CD4-positive, alpha-beta T cell treated with Interleukin-2 at 100 ng/mL for 4 hours (primary cell): ENCODE measurements at regions not wholly inside any gene's neighbourhood (a gene's known extent, or its start where the extent isn't known, plus 50 kb on each side); places are given as distances from the start of the nearest gene placed in this dataset.
"Not testable (repeated sequence)": the region's sequence is repeated elsewhere in the genome, so short reads cannot be mapped to it uniquely, and the experiment has no call there.

Experiments
- DNase-seq: peaks from one replicate; pipeline ENCODE4 v3.0.0-alpha.2; 2020; ENCODE audit warnings: low spot score

DNA sequence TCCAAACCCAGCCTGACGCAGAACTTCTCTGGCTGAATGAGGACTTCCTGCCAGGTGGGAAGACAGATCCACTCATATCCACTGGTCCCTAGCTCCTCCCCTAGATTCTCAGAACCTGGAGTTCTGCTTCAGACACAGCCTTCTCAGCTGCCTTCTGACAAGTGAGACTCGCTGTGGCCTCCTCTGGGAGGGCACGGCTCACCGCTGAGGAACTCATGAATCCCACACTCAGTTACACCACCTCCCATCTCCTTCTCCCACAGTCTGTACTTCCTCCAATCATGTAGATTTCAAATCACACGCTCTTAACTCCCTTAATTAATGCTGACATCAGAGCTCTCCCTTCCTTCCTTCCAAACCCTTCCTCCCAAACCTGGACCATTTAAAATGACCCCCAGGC lies 86.4 kb upstream of the TMEM45B start:
- no peak for DNase-seq

DNA sequence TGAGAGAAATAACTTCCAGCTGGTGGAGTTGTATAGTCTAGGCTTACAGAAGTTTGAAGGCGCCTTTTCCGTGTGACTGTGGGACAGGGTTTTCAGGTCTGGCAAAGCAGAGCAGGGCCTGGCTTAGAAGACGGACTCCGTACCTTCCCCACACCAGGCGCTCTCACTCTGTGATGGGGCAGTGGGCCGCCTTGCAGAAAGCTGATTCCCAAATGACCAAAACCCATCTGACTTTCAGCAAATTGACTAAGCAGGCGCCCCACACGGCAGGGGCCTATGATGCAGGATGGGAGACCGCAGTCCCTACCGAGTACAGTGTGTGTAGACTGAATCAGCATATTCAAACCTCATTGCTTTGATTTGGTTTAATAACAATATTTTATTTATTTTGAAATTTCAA lies 85.8 kb upstream of the TMEM45B start:
- no peak for DNase-seq

DNA sequence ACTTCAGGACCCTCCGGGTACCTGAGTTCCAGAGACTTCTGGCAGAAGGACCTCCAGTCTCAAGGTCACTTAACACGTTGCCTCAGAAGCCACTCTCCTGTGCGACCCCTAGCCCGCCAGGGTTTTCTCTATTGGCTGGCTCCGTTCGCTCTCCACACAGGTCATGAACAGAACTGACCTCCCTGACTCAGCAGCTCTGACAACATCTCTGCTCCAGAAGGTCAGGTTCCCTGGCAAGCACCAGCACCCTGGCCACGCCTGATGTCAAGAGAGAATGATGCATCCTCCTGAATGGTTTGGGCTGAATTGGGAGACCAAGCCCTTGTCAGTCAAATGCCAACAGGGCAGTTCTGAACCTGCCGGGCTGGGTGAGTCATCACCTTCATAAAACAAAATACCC lies 84.3 kb upstream of the TMEM45B start:
- no peak for DNase-seq

DNA sequence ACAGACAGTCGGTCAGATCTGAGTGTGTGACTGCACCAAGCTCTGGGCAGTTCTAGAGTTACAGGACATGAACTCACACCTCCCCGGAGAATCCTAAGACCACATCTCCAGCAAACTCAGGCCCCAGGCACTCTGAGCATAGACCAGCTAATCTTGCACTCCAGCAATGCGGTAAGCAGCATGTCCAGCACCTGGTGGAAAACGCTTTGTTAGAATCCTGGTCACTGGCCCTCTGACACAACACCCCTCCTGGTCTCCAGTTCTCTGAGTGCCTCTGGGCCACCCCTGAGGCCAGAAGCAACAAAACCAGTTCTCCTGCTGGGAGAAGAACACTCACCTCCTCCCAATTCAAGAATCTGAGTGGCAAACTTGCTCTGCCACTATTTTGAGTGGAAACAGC lies 82.7 kb upstream of the TMEM45B start:
- DNase-seq: no peak

DNA sequence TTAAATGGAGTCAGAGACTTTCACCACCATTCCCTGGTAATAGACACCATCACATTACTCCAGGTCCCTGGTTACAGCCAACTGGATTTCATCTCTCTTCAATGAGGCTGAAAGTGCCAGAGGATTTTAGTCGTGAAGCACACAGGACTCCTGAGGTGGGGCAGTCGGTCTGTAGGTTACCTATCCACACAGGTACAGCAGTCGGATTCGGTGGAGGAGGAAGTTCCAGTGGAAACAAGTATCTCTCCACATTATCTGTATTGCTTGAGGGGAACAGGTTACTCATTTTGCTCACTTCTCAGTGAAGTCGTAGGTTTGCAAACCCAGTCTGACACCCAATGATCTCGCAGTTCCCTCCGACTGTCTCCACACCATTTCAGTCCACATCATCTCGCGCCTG lies 82.3 kb upstream of the TMEM45B start:
- no peak for DNase-seq

DNA sequence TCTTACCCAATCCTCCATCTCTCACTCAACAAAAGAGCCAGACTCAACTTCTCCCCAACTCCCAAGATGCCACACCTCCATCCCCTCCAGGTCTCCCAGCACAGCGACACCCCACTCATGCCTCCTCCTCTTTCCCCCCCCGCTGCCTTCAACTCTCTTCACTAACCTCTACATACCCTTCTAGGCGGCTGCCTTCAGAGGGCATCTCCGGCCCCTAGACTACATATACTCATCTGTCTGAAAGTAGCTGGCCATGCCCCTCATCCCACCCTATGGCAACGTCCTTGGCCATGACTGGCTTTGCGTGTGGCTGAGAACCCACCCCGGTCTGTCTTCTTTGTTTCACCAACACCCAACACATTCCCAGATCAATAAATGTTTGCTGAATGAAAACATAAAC lies 81.7 kb upstream of the TMEM45B start:
- DNase-seq: no peak

DNA sequence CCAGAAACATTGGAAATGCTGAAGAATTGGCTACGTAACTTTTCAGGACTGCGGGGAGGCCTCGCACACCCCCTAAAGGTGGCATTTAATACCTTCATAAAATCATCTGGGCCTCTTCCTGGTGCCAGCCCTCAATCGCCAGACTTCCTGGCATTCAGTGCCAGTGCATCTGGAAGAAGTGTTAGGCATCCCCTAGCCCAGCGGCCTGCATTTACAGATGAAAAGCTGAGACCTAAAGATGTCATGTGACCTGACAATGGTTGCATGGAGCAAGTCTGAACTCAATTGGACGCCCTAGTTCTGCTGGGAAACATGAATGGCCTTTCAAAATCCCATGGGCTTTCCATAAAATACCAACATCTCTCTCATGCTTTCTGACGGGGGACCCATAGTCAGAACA lies 81.0 kb upstream of the TMEM45B start:
- no peak for DNase-seq

DNA sequence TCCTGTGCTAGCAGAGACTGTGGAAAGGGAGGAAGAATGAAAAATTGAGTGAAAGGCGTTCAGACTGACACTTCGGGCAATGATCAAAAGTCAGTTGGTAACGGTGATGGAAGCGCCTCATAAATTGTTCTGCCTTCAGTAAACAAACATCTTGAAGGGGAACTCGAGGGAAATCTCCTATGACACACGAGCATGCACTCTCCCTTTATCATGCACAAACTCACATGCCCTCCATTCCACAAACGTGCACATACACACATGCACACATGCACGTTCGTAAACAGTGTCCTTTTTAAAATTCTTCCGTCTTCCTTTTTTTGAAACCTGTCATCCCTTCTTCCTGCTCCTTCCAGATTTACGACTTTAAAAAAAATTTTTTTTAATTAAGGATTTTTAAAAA lies 77.8 kb upstream of the TMEM45B start:
- DNase-seq: no peak

DNA sequence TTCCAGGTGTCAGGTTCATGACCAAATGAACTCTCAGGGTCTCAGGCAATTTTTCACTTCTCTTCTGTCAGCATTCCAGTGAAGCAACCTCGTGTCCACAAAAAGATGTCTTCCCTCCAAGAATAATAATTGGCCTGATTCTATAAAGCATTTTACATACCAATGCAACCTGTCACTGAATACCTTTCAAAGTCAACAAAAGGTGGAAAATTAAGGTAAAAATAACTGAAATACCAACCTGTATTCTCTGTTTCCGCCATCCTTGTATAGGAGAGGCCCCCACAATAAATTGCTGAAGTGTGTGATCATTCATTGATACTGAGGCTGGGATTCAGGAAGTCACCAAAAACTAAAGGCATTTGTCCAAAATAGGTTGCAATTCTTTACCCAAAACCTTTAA lies 77.4 kb upstream of the TMEM45B start:
- DNase-seq: no peak

DNA sequence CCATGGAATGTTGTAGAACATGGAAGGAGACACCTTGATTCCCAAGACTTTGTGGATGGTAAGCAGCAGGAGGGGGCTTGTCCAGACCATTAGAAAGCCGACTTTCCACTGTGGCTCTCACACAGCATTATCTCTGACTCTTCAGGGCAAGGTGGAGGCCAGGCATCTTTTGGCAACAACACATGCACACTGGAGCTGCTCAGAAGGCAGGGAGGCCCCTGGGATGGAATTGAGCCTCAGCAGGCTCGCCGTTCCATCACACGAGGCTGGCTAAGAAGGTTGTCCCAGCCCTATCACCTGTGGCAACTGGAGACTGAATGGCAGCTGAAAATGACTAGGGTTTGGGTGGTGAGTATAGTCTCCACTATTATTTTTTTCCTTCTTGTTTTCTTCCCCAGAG lies 76.3 kb upstream of the TMEM45B start:
- DNase-seq: no peak

DNA sequence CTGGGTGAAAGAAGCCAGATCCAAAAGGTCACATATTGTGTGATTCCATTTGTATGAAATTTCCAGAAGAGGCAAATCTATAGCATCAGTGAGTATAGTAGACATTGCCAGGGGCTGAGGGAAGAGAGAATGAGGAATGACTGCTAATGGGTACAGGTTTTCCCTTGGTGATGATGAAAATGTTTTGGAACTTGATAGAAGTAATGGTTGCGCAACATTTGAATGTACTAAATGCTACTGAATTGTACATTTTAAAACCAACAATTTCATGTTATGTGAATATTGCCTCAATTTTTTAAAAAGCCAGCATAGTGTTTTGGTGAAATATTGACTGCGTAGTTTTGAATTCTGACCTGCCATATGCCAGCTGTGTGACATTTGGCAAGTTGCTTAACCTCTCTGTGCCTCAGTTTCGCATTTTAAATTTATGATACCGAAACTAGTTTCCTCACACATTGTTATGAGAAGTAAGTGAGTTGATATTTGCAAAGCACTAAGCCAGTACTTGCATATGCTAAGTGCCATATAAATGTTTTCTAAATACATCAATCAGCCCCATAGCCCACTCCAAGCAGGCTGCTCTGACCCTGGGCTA lies 75.4 kb upstream of the TMEM45B start:
- DNase-seq: no peak

DNA sequence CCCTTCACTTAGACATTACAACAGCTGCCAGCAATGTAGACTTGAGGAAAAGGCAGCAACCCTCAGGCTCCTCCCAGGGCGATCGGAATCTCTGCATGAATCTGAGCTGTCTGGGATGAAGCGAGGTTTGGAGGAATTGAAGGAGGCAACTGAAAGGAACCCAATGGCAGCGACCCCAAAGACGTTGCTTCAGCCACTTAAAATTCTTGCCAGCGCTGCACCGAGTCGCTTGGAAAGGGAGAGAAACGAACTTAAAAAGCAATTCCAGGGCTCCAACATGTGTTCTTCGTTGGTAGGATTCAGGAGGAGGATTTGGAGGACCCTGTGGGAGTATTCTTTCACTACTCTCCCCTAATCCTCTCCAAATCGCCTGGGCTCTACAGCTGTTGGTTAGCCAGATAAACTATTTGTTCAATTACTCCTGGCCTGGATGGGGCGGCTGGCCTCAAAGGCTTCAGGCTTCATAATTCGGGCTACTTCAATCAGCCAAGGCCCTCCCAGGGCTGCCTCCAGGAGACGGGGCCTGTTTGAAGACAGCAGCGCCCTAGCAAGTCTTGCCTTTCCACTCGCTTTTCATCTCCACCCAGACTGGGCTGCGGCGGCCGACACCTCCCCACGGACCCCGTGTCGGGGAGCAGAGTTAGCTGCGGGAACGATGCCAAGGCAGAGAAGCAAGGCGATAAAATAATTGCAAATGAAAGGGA lies 72.4 kb upstream of the TMEM45B start:
- no peak for DNase-seq

DNA sequence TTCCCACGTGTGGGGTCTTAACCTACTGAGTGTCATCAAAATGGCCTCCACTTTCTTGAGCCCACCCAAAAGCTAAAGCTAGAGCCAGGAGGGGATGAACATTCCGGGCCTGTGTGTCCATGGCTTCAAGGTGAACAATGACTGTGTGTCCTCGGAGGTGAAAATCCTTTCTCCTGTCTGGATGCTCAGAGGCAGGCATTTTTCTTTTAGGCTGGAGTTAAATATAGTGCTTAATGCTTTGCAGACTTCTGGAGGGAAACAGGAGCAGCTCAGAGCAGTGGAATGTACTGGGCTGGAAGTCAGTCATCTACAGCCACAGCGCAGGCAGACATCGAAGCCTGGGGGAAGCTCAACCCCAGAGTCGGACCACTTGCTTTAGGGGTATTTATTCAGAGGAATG lies 68.6 kb upstream of the TMEM45B start:
- no peak for DNase-seq

DNA sequence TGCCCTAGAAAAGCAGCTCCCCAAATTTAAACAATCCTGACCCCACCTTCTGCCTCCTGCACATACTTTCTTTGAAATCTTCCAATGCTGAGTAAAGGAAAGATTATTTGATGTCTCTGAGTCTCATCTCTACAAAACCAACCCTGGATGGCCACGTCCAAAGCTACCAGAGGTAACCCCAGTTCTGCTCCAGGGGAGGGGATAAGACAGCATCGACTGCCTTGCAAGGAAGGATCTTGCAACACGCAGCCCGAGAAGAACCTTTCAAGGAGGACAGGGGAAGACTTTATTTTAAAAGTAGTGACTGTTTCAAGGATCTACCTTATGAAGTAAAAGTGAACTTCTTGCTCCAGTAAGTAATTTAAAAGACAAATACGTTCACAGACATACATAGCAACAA lies 66.5 kb upstream of the TMEM45B start:
- no peak for DNase-seq

DNA sequence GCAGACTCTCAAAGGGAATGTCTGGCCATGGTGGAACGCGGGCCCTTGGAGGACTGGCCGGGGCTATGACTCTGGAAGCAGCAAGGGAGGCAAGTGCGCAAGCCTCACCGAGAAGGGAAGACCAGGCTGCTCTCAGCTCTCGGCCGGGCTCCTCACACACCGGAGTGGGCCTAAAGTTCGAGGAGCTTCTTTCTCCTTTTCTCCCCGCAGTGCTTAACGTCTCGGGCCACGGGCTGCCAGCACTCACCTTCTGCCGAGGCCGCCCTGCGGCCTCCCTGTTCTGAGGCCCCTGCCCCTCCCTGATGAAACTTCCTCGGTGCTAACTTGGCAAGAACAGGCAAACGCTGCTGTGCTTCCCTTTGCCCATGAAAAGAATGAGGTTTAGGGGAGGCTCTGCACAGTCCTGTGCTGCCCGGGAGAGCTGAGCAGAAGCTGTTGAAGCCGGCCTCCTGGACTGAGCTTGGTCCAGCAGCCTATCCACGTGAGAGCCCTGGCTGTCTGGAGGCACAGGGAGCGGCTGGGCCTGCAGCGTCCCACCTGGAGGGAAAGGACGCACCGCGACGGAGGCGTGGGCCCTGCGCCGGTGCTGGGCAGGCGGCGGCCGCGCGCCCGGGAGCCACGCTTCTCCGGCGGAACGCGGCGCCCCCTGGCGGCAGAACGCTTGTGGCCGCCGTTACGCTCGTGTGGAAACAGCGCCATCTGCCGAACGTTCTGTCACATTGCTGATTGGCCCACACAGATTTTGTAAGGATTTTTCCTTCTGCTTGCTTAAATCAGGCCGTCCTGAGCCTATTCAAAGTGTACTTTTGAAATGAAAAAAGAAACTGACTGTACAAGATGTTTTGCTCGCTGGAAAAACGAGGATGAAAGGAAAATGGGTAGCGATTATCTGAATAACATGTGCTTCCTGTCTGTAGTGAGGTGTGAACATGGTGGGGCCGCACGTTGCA lies 65.0 kb upstream of the TMEM45B start:
- DNase-seq: peak; percentile 70

DNA sequence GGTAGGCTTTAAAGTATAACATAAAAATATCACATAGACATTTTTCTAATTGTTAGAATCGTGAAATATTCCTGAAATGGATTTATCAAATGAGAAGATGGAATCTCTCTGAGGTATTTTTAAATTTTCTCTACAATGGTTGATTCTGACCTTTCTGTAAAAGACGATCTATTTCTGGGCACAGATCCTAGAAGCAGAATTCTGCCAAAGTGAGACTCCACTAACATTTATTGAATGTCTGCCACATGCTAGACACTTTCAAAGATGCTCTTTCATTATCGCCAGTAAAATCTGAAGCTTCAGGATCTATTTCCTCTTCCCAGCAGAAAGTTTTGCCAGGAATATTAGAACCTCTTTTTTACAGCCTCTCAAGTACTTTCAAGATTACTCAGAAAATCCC lies 64.1 kb upstream of the TMEM45B start:
- no peak for DNase-seq

DNA sequence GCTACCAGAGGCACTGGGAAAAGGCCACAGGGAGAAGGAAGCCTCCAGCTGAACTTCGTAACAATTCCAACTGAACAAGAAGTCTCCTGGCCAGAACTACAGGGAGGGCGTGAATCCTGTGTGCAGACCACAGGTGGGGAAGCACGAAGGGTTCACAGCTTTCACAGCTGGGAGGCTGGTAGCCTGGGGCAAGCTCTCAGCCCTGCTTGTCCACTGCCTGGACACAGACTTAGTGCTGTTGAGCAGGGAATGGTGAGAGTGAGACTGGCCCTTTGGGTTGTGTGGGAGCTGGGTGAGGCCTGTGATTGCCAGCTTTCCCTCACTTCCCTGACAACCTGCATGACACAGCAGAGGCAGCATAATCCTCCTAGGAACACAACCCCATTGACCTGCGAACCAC lies 52.1 kb upstream of the TMEM45B start:
- DNase-seq: not testable (repeated sequence)

DNA sequence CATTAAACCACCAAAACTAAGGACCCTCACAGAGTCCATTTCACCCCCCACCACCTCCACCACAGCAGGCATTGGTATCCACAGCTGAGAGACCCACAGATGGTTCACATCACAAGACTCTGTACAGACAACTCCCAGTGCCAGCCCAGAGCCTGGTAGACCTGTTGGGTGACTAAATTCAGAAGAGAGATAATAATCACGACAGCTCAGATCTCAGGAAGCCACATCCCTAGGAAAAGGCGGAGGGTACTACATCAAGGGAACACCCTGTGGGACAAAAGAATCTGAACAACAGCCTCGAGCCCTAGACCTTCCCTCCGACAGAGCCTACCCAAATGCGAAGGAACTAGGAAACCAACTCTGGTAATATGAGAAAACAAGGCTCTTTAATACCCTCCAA lies 51.4 kb upstream of the TMEM45B start:
- DNase-seq: not testable (repeated sequence)
